OCI-LY1 (cell line): ENCODE measurements at regions not wholly inside any gene's neighbourhood (a gene's known extent, or its start where the extent isn't known, plus 50 kb on each side); places are given as distances from the start of the nearest gene placed in this dataset.

Experiments used
- H2AFZ ChIP-seq: fragments of 200-600 bp; sonication (generic), shearing (Covaris generic); 2 replicates; pipeline ENCODE4 v1.6.0; 2014; ENCODE audit warnings: antibody characterized with exemption, mild to moderate bottlenecking, low read length
- H3F3A ChIP-seq: fragments of 200-600 bp; sonication (generic), shearing (Covaris generic); 2 replicates; pipeline ENCODE4 v1.6.0; 2014; ENCODE audit warnings: mild to moderate bottlenecking, antibody characterized with exemption, low read length, moderate library complexity; ENCODE audit not compliant: insufficient read depth
- H3K27ac ChIP-seq: fragments of 200-600 bp; sonication (generic); 2 replicates; pipeline ENCODE4 v1.5.1; 2014; ENCODE audit warnings: low read length, mixed run types, mild to moderate bottlenecking, low read depth; ENCODE audit not compliant: poor library complexity, severe bottlenecking
- H3K27me3 ChIP-seq: fragments of 200-600 bp; sonication (generic); 2 replicates; pipeline ENCODE4 v1.6.0; 2014; ENCODE audit warnings: antibody characterized with exemption, mild to moderate bottlenecking, low read length, moderate library complexity; ENCODE audit not compliant: insufficient read depth
- H3K36me3 ChIP-seq: fragments of 200-600 bp; sonication (generic); 2 replicates; pipeline ENCODE4 v1.6.1; 2014; ENCODE audit warnings: mild to moderate bottlenecking, antibody characterized with exemption, low read length, moderate library complexity, mixed read lengths; ENCODE audit not compliant: insufficient read depth
- H3K4me1 ChIP-seq: fragments of 200-600 bp; sonication (generic); 2 replicates; pipeline ENCODE4 v1.5.1; 2014; ENCODE audit warnings: mild to moderate bottlenecking, low read length, moderate library complexity; ENCODE audit not compliant: insufficient read depth, severe bottlenecking
- H3K4me2 ChIP-seq: fragments of 200-600 bp; sonication (generic), shearing (Covaris generic); 2 replicates; pipeline ENCODE4 v1.6.1; 2014; ENCODE audit warnings: low read length
- H3K4me3 ChIP-seq: fragments of 200-600 bp; sonication (generic); 2 replicates; pipeline ENCODE4 v1.5.1; 2014; ENCODE audit warnings: low read length, low read depth, mild to moderate bottlenecking, mixed read lengths; ENCODE audit not compliant: poor library complexity, severe bottlenecking
- H3K79me2 ChIP-seq: fragments of 200-600 bp; shearing (Covaris generic); 2 replicates; pipeline ENCODE4 v1.6.1; 2016; ENCODE audit warnings: mixed run types, low read length, mixed read lengths; ENCODE audit not compliant: insufficient read depth
- H3K9ac ChIP-seq: fragments of 200-600 bp; sonication (generic), shearing (Covaris generic); 2 replicates; pipeline ENCODE4 v1.6.1; 2014; ENCODE audit warnings: mild to moderate bottlenecking, low read length, mixed read lengths
- H3K9me2 ChIP-seq: fragments of 200-600 bp; sonication (generic), shearing (Covaris generic); 2 replicates; pipeline ENCODE4 v1.6.1; 2014; ENCODE audit warnings: low read depth, mild to moderate bottlenecking, low read length, mixed read lengths
- H3K9me3 ChIP-seq: fragments of 200-600 bp; shearing (Covaris generic); 2 replicates; pipeline ENCODE4 v1.6.1; 2014; ENCODE audit warnings: low read length, mixed read lengths
- H4K20me1 ChIP-seq: fragments of 200-600 bp; sonication (generic), shearing (Covaris generic); 2 replicates; pipeline ENCODE4 v1.6.0; 2016; ENCODE audit warnings: mild to moderate bottlenecking, low read length; ENCODE audit not compliant: insufficient read depth
- CTCF ChIP-seq: fragments of 200-600 bp; sonication (generic), shearing (Covaris generic); IDR thresholded peaks from 2 replicates; pipeline ENCODE4 v1.5.1; 2017; ENCODE audit warnings: mild to moderate bottlenecking, antibody characterized with exemption, low read length, moderate library complexity, mixed read lengths
- EZH2 ChIP-seq: fragments of 200-600 bp; sonication (generic), shearing (Covaris generic); IDR thresholded peaks from 2 replicates; pipeline ENCODE4 v1.8.0; 2017; ENCODE audit warnings: borderline replicate concordance, mixed run types, mild to moderate bottlenecking, antibody characterized with exemption, low read length, moderate library complexity, mixed read lengths

DNA sequence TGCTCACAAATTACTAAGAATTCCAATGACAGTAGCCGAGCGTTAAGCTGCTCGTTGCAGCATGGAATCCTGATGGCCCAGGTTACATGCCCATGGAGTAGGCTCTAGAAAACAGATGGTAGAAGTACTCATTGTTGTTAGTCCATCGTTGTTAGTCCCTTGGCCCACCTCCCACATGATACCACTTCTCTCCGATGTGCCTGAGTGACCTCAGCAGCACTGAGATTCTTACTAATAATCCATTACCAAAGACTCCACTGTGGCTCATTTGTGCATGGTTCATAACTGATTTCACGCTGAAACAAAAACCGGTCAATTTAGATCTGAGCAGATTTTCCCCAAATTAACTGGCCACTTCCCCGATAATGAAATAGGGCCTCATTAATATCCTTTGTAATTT is 772.3 kb upstream of the CXADR start:
- H3K4me3 ChIP-seq, result no peak overlapping the region
- no peaks in the 10 kb centered on the region for H3K4me1 ChIP-seq
- no peak overlapping the region for H3K9ac ChIP-seq
- H3K79me2 ChIP-seq, result no peaks in the 10 kb centered on the region
- no peak overlapping the region for H2AFZ ChIP-seq
- no peak overlapping the region for H3K4me2 ChIP-seq
- H3F3A ChIP-seq, result no peaks in the 10 kb centered on the region
- H3K27ac ChIP-seq, result no peak overlapping the region
- H3K9me2 ChIP-seq, result no peaks in the 10 kb centered on the region
- H3K27me3 ChIP-seq, result no peaks in the 10 kb centered on the region
- TF ChIP-seq CTCF (no peak), EZH2 (no peak)
- no peaks in the 10 kb centered on the region for H3K9me3 ChIP-seq
- H4K20me1 ChIP-seq, result no peaks in the 10 kb centered on the region
- no peaks in the 10 kb centered on the region for H3K36me3 ChIP-seq

GRCh38 chr21:16741141-16741665 is 771.6 kb upstream of the CXADR start:
- Histone ChIP-seq H4K20me1 (no peaks in the 10 kb centered on the region), H3K4me3 (no peak overlapping the region), H3K4me1 (no peaks in the 10 kb centered on the region), H3F3A (no peaks in the 10 kb centered on the region), H3K79me2 (no peaks in the 10 kb centered on the region), H3K27ac (no peak overlapping the region), H3K9me3 (no peaks in the 10 kb centered on the region), H3K27me3 (no peaks in the 10 kb centered on the region), H2AFZ (no peak overlapping the region), H3K9me2 (no peaks in the 10 kb centered on the region), H3K36me3 (no peaks in the 10 kb centered on the region), H3K4me2 (no peak overlapping the region), H3K9ac (no peak overlapping the region)
- TF ChIP-seq EZH2 (no peak), CTCF (no peak)

DNA sequence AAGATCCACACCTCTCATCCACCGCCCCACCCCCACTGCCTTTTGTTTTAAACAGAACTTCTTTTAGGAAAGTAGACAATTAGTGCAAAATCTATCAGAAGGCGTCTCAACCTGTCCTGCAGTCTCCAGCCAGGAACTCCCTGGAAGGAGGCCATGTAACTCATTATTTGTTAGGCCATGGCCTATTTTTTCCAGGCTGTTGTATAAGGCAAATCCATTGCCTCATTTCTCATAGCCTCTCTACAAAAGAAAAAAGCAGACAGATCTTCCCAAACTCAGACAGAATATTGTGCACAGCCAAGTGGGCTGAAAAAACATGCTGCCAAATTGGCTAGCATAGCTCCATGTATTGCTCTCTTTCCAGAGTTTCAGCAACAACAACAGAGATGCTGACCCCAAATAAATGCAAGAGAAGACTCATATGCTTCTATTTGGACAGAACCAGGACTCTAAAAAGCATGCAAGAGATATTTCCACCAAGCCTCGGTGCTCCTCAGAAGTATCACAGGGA is 770.7 kb upstream of the CXADR start:
- TF ChIP-seq EZH2 (no peak), CTCF (no peak)
- Histone ChIP-seq H3F3A (no peaks in the 10 kb centered on the region), H3K27ac (no peak overlapping the region), H3K4me2 (no peak overlapping the region), H3K9me2 (no peaks in the 10 kb centered on the region), H3K9me3 (no peaks in the 10 kb centered on the region), H4K20me1 (no peaks in the 10 kb centered on the region), H2AFZ (no peak overlapping the region), H3K4me3 (no peak overlapping the region), H3K27me3 (no peaks in the 10 kb centered on the region), H3K9ac (no peak overlapping the region), H3K79me2 (no peaks in the 10 kb centered on the region), H3K4me1 (no peaks in the 10 kb centered on the region), H3K36me3 (no peaks in the 10 kb centered on the region)
